ENCODE measurements at regions not wholly inside any gene's neighbourhood (a gene's known extent, or its start where the extent isn't known, plus 50 kb on each side); places are given as distances from the start of the nearest gene placed in this dataset.

DNA sequence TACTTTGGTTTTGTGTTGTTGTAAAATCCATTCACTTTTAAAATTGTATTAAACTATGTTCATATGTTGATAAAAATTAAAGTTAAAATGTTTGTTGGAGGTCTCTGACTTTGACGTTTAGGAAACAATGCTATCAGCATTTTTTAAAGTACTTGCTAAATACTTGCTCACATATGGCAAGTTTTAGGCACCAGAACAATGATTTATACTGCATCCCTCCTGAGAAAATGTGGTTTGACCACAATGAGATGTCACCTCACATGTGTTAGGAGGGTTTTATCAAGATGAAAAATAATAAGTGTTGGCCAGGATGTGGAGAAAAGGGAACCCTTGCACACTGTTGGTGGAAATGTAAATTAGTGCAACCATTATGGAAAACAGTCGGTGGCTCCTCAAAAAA is 180.8 kb downstream of the HSD17B3 start:
- no peaks in the 10 kb centered on the region for H3K79me2 ChIP-seq (ENCODE audit: control insufficient read depth, insufficient read depth, low read length)
- no peak overlapping the region for H2AFZ ChIP-seq (ENCODE audit: low read depth, low read length)
- TF ChIP-seq FOXK1 (CRISPR knock-in tag; IDR thresholded peaks at IDR 0.05; ENCODE audit: borderline replicate concordance) (no peak), NFXL1 (CRISPR knock-in tag; IDR thresholded peaks at IDR 0.05) (no peak), HDAC1 (IDR thresholded peaks at IDR 0.05) (no peak), NFIC (IDR thresholded peaks at IDR 0.05) (no peak), ESRRA (IDR thresholded peaks at IDR 0.05; ENCODE audit: borderline replicate concordance, low read depth) (no peak), SRF (CRISPR knock-in tag; IDR thresholded peaks at IDR 0.05) (no peak), PURB (CRISPR knock-in tag; IDR thresholded peaks at IDR 0.05; ENCODE audit: low read depth) (no peak), ESRRB (CRISPR knock-in tag; IDR thresholded peaks at IDR 0.05; ENCODE audit: borderline replicate concordance) (no peak), ZNF24 (IDR thresholded peaks at IDR 0.05) (no peak), NUFIP1 (IDR thresholded peaks at IDR 0.05; ENCODE audit: partially characterized antibody) (no peak), MCM5 (IDR thresholded peaks at IDR 0.05; ENCODE audit: low read depth) (no peak), ZNF717 (CRISPR knock-in tag; IDR thresholded peaks at IDR 0.05) (no peak)
- TF ChIP-seq, protein P1, sequence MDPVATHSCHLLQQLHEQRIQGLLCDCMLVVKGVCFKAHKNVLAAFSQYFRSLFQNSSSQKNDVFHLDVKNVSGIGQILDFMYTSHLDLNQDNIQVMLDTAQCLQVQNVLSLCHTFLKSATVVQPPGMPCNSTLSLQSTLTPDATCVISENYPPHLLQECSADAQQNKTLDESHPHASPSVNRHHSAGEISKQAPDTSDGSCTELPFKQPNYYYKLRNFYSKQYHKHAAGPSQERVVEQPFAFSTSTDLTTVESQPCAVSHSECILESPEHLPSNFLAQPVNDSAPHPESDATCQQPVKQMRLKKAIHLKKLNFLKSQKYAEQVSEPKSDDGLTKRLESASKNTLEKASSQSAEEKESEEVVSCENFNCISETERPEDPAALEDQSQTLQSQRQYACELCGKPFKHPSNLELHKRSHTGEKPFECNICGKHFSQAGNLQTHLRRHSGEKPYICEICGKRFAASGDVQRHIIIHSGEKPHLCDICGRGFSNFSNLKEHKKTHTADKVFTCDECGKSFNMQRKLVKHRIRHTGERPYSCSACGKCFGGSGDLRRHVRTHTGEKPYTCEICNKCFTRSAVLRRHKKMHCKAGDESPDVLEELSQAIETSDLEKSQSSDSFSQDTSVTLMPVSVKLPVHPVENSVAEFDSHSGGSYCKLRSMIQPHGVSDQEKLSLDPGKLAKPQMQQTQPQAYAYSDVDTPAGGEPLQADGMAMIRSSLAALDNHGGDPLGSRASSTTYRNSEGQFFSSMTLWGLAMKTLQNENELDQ (CRISPR knock-in tag; IDR thresholded peaks at IDR 0.05; ENCODE audit: borderline replicate concordance), result no peak
- ATAC-seq (no peak), FAIRE-seq (no peak), DNase-seq (ENCODE audit: extremely low read depth in 1 of 4, low spot score in 3 of 4) (no peak)
- ChIA-PET POLR2A (no interaction called here), CTCF (ENCODE audit: low intra/inter-chr PET ratio) (no interaction called here)
- no peaks in the 10 kb centered on the region for H3K9me1 ChIP-seq (ENCODE audit: control insufficient read depth, insufficient read depth, low read length)
- H4K20me1 ChIP-seq (replicated peaks; ENCODE audit: control insufficient read depth, insufficient read depth, low read length), result no peaks in the 10 kb centered on the region
- H3K4me2 ChIP-seq (ENCODE audit: insufficient read depth, low read length), result no peak overlapping the region
- in situ Hi-C loops (cut with MboI), result no loop called here
- H3K4me3 ChIP-seq, result no peak overlapping the region
- no peaks in the 10 kb centered on the region for H3K9me3 ChIP-seq (replicated peaks; ENCODE audit: control insufficient read depth, insufficient read depth, low read depth, low read length)
- no TSS peak for BruUV-seq (replicated peaks)
- H3K27ac ChIP-seq (ENCODE audit: extremely low read depth, low read depth, low read length), result no peak overlapping the region
- peaks cover 5 to 41% of the 10 kb centered on the region in 2 experiments; a peak in 3 of 5 replicates for H3K27me3 ChIP-seq (ENCODE audit: control insufficient read depth in 2 of 2, insufficient read depth in 2 of 2, low read length in 2 of 2)
- H3K36me3 ChIP-seq (ENCODE audit: control insufficient read depth, insufficient read depth, low read length), result no peaks in the 10 kb centered on the region
- 0% methylated on average over 2 of the region's 2 CpGs for WGBS (ENCODE audit: insufficient coverage, low coverage, missing lambda C conversion rate)
- no peak overlapping the region for H3K9ac ChIP-seq (ENCODE audit: insufficient read depth in 1 of 2, low read depth in 2 of 2, low read length in 2 of 2)
- H3K4me1 ChIP-seq (replicated peaks in 1 of 2; ENCODE audit: control insufficient read depth in 2 of 2, insufficient read depth in 2 of 2, low read length in 2 of 2), result no peaks in the 10 kb centered on the region; a peak in 1 of 5 replicates
- intact Hi-C loops (cut with micrococcal nuclease), result no loop called here
